NOMO-1 (cell line): ENCODE measurements at regions not wholly inside any gene's neighbourhood (a gene's known extent, or its start where the extent isn't known, plus 50 kb on each side); places are given as distances from the start of the nearest gene placed in this dataset.

Source experiments
- DNase-seq, 2 experiments: peaks; one replicate each; lab custom pipeline; 2025; ENCODE audit not compliant: unreplicated experiment in 2 of 2; lab: John Stamatoyannopoulos, UW

DNA sequence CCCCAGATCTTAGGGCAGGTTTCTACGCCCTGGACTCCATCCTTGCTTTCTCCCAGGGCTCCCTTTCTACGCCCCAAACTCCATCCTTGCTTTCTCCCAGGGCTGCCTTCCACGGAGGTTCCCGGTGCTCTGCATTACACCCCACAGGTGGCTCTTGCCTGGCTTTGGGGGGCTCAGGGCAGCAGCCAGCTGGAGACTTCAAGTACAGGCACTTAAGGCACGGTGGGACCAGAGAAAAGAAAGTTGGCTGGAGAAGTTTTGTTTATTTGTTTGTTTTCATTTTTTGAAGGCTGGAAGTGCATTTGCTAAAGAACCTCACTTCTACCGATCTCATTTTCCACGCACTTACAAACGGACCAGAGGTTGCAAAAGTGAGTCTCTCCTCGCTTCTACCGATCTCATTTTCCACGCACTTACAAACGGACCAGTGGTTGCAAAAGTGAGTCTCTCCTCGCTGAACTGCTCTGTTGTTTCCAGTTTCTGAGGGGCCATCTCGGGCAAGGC, 103.8 kb upstream of the MED13L start:
- no peak for DNase-seq

GRCh38 chr12:116381744-116382685, 104.5 kb upstream of the MED13L start:
- DNase-seq = no peak

GRCh38 chr12:116382686-116383530, 105.4 kb upstream of the MED13L start:
- no peak for DNase-seq

DNA sequence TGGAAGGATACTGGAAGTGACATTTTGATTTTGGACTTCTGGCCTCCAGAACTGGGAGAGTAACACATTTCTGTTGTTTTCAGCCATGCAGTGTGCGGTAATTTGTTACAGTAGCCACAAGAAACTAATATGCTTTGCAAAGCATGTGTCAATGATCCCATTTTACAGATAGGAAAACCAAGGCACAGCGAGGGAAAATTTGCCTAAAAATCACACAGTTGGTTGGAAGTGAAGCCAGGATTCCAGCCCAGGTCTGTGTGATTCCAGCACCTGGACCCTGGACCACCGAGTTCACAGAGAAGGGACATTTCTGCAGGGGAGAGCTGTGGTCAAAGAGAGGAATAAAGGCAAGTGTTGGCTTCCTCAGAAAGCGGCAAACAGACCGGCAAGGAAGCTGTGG, 106.7 kb upstream of the MED13L start:
- no peak for DNase-seq

DNA sequence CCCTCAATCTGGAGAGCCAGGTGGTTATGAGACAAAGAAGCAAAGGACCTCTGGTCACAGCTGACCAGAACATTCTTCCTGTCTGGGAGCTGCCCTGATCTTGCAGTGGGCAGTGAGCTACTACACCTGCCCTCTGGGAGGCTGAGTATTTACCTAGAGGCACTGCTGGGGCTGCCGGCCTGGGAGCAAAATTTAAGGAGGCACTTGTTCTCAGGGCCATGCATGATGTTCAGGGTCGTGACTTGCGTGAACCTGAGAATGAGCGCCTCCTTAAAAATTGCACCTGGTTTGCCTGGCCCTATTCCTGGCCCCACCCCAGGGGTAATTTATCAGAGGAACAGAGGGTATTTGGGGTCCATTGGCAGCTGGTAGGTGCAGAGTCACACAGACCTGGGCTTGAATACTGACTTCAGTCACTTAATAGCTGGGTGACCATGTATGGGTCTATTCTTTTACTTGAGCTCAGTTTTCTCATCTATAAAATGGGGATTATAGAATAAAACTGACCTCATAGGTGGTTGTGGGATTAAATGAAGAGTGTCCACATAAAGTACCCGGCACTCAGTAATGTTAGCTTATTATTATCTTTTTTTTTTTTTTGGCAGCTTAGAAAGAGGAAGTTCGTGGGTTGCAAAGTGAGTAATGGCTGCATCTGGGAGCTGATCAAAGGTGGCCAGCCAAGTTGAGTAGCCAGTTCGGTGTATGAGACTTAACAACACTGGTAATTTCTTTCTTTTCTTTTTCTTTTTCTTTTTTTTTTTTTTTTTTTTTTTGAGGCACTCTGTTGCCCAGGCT, 107.4 kb upstream of the MED13L start:
- peak; percentile 65 to 85 for DNase-seq

DNA sequence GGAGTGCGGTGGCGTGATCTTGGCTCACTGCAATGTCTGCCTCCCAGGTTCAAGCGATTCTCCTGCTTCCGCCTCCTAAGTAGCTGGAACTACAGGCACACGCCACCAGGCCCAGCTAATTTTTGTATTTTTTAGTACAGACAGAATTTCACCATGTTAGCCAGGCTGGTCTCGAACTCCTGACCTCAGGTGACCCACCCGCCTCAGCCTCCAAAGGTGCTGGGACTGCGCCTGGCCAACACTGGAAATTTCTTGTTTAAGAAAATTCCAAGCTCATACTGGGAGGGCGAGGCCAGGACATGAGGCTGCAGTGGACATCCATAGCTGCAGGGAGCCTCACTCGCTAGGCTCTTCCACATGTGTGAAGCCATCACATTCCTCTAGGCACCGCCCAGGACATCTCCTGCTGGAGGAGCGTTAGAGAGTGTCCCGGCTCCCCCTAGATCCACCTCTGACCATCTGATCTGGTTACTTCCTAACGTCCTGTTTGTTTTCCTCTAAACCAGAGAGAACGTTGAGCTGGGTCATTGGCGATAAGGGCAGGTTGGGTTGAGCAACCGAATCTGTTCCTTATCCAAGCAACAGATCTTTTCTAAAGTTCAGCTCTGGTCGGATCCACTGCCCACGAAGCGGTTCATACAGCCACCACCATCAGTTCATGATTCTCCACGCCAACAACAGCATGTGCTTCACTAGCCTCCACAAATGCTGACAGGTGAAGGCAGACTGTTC, 108.2 kb upstream of the MED13L start:
- no peak for DNase-seq

DNA sequence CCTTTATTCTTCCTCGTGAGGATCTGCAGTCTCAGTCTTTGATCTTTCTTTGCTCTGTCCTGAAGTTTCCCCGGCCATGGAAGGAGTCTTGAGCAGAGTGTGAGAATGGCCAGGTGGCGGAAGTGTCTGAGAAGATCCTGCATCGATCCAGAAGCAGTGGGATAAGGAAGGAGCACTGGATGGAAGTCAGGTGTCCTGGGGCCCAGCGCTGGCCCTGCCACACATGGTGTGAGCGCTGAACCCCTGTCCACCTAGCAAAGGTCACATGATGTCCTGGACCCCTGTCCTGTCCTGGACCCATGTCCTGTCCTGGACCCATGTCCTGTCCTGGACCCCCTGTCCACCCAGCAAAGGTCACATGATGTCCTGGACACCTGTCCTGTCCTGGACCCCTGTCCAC, 111.8 kb upstream of the MED13L start:
- DNase-seq = no peak

DNA sequence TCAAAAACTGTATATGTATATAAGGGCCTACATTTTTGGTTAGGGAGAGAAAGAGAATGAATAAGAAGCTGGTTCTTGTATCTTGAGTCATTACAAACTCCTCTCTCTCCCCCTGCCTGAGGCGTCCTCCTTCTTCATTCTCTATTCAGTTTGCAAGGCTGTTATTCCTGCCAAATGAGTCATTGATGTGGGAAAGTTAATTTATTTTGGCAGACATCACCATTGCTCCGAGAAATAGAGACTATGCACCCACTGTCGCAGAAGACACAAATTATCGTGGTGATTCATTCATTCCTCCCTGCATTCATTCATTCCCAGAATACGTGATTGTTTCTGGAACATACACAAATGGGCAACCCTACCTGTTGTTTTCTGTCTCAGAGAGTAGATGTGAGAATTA, 112.5 kb upstream of the MED13L start:
- no peak for DNase-seq

GRCh38 chr12:116390401-116391335, 113.2 kb upstream of the MED13L start:
- DNase-seq = no peak

GRCh38 chr12:116391501-116391900, 114.0 kb upstream of the MED13L start:
- no peak for DNase-seq

DNA sequence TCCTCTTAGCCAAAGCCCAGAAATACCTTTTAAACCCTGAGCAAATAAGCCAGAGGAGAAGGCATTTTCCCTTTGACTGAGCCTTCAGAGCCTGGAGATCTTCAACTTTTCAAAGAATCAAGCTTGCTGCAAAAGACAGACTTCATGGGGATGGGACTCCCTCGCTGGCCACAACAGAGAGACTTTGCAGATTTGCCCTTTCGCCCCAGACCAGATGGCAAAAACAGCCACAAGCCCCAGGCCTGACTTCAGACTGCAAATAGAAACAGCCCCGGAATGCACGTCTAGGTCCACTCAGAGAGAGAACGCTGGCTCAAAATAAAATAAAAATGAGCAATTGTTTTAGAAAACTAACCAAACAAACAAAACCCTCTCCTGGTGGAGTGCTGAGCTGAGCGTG, 114.6 kb upstream of the MED13L start:
- no peak for DNase-seq

DNA sequence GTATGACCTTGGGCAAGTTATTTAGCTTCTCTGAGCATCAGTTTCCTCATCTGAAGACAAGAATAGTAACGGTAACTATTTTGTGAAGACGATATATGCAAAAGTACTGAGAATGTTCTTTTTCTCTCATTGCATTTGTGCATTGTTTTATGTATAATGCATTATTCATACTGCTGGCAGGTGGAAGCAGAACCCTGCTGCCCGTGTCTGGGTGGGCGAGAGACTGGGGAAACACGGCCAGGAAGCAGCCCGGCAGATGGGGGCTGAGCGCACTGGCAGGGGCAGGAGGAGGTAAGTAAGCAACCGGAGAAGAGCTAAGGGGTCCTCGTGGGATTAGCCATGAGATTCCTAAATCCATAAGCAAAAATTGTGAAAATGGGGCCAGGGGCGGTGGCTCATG, 115.8 kb upstream of the MED13L start:
- no peak for DNase-seq

- DNase-seq = peak; percentile 25 to 27
Observed at GRCh38 chr12:116393859-116394650, 116.6 kb upstream of the MED13L start.

DNA sequence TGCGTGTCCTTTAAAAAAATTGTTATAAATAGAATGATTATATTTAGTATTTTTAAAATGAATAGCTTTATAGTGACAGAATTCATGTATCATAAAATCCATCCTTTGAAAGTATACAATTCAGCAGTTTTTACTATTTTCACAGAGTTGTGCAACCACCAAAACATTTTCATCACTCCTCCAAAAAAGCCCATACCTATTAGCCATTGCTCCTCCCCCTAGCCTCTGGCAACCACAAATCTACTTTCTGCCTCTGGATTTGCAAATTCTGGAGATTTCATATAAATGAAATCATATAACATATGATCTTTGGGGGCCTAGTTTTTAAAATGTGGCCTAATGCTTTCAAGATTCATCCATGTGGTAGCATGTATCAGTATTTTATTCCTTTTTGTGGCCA, 117.9 kb upstream of the MED13L start:
- peak; percentile 18 to 40 for DNase-seq

DNA sequence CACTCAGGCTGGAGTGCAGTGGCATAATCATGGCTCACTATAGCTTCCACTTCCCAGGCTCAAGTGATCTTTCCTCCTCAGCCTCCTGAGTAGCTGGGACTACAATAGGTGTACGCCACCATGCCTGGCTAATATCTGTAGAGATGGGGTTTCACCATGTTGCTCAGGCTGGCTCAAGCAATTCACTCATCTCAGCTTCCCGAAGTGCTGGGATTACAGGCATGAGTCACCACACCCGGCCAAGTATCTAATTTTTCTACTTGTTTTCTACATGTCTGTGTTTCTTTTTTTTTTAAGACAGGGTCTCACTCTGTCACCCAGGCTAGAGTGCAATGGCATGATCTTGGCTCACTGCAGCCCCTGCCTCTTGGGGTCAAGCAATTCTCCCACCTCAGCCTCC, 119.7 kb upstream of the MED13L start:
- DNase-seq = no peak

GRCh38 chr12:116398193-116398592, 120.7 kb upstream of the MED13L start:
- DNase-seq = no peak

- DNase-seq = no peak
Observed at GRCh38 chr12:116399055-116399454, 121.6 kb upstream of the MED13L start.
